H1 (cell line): ENCODE measurements at regions not wholly inside any gene's neighbourhood (a gene's known extent, or its start where the extent isn't known, plus 50 kb on each side); places are given as distances from the start of the nearest gene placed in this dataset.

Experiments used
- CTCF ChIA-PET: fragments of 300-600 bp; sonication (Branson Sonifier 250); formaldehyde crosslinking; loops from one replicate; lab custom pipeline; 2021; ENCODE audit not compliant: partially characterized antibody; lab: Charles Lee
- POLR2A ChIA-PET: fragments of 300-600 bp; sonication (Branson Sonifier 250); formaldehyde crosslinking; loops from one replicate; lab custom pipeline; 2021; ENCODE audit warnings: inconsistent platforms; ENCODE audit not compliant: partially characterized antibody; lab: Charles Lee
- DNase-seq, 2 experiments: peaks; one replicate each; pipeline versions ENCODE4 v3.0.0 to v3.0.0-alpha.2; 2010 to 2022; ENCODE audit warnings: low spot score in 2 of 2, low read depth in 1 of 2, mixed read lengths in 1 of 2
- FAIRE-seq: peaks from 2 replicates; lab custom pipeline; 2011; peaks lifted over from hg19 to GRCh38; lab: Jason Lieb, UNC
- H2AFZ ChIP-seq: 2 replicates; pipeline ENCODE4 v1.8.1; 2012; ENCODE audit warnings: low read length, inconsistent platforms
- H2AK5ac ChIP-seq: 2 replicates; pipeline ENCODE4 v1.6.1; 2013; ENCODE audit warnings: low read depth, low read length
- H2BK120ac ChIP-seq: replicated peaks from 2 replicates; pipeline ENCODE3; 2013; ENCODE audit warnings: low read depth, low read length, inconsistent platforms
- H2BK12ac ChIP-seq: 2 replicates; pipeline ENCODE4 v1.6.1; 2013; ENCODE audit warnings: low read depth, low read length
- H2BK15ac ChIP-seq: 2 replicates; pipeline ENCODE4 v1.6.1; 2013; ENCODE audit warnings: low read length
- H2BK20ac ChIP-seq: 2 replicates; pipeline ENCODE4 v1.6.1; 2013; ENCODE audit warnings: low read length
- H2BK5ac ChIP-seq: 2 replicates; pipeline ENCODE4 v1.6.1; 2013; ENCODE audit warnings: low read depth, low read length
- H3K14ac ChIP-seq: 2 replicates; pipeline ENCODE4 v1.6.1; 2013; ENCODE audit warnings: inconsistent platforms; ENCODE audit not compliant: insufficient read length
- H3K18ac ChIP-seq: 2 replicates; pipeline ENCODE4 v1.6.1; 2013; ENCODE audit warnings: low read length; ENCODE audit errors: extremely low read depth
- H3K23ac ChIP-seq: 2 replicates; pipeline ENCODE4 v1.6.1; 2013; ENCODE audit warnings: inconsistent platforms; ENCODE audit not compliant: insufficient read length
- H3K23me2 ChIP-seq: 2 replicates; pipeline ENCODE4 v1.6.1; 2013; ENCODE audit warnings: low read depth, low read length
- H3K27ac ChIP-seq: 2 replicates; pipeline ENCODE4 v1.6.1; 2011; ENCODE audit warnings: low read depth, low read length, inconsistent platforms
- H3K27me3 ChIP-seq, 4 experiments: replicated peaks in 1 of 4; 1 replicate in 1 of 4; 2 replicates in 3 of 4; pipeline versions ENCODE4 v1.6.1 to v1.8.1; 2011 to 2013; ENCODE audit warnings: low read length in 3 of 4, mild to moderate bottlenecking in 3 of 4, inconsistent platforms in 2 of 4, mixed read lengths in 2 of 4, moderate library complexity in 1 of 4; ENCODE audit not compliant: control insufficient read depth in 3 of 4, insufficient read depth in 3 of 4; ENCODE audit errors: extremely low read depth in 1 of 4
- H3K36me3 ChIP-seq, 4 experiments: 2 replicates each; pipeline versions ENCODE4 v1.6.1 to v1.8.1; 2011 to 2013; ENCODE audit warnings: mild to moderate bottlenecking in 4 of 4, low read length in 3 of 4, moderate library complexity in 2 of 4, control low read depth in 1 of 4, inconsistent platforms in 1 of 4; ENCODE audit not compliant: insufficient read depth in 4 of 4, control insufficient read depth in 2 of 4
- H3K4ac ChIP-seq: replicated peaks from 2 replicates; pipeline ENCODE3; 2013; ENCODE audit warnings: low read length, low read depth, mixed read lengths, inconsistent platforms; ENCODE audit not compliant: insufficient read length
- H3K4me1 ChIP-seq, 4 experiments: replicated peaks in 1 of 4; 1 replicate in 1 of 4; 2 replicates in 3 of 4; pipeline versions ENCODE4 v1.6.1 to v1.8.1; 2011 to 2013; ENCODE audit warnings: low read length in 3 of 4, inconsistent platforms in 2 of 4, mixed read lengths in 1 of 4; ENCODE audit not compliant: insufficient read depth in 4 of 4, control insufficient read depth in 3 of 4
- H3K4me2 ChIP-seq, 2 experiments: 2 replicates each; pipeline versions ENCODE4 v1.6.1 to v1.8.1; 2011 to 2013; ENCODE audit warnings: low read depth in 2 of 2, low read length in 2 of 2, control low read depth in 1 of 2, inconsistent platforms in 1 of 2, mild to moderate bottlenecking in 1 of 2; ENCODE audit not compliant: insufficient read depth in 1 of 2
- H3K4me3 ChIP-seq, 4 experiments: fragments of 200-600, 300-600 bp in 1 of 4; sonication (generic), shearing (Covaris generic), sonication (Bioruptor Twin) in 1 of 4; 2 replicates each; pipeline versions ENCODE4 v1.5.1 to v1.8.1; 2011 to 2016; ENCODE audit warnings: low read length in 4 of 4, low read depth in 3 of 4, control low read depth in 2 of 4, inconsistent platforms in 2 of 4, mild to moderate bottlenecking in 2 of 4, mixed read lengths in 1 of 4, moderate library complexity in 1 of 4; ENCODE audit not compliant: insufficient read depth in 2 of 4; ENCODE audit errors: extremely low read depth in 1 of 4
- H3K56ac ChIP-seq: replicated peaks from 2 replicates; pipeline ENCODE3; 2013; ENCODE audit warnings: low read depth, mild to moderate bottlenecking, mixed read lengths, low read length, inconsistent platforms; ENCODE audit not compliant: insufficient read length
- H3K79me1 ChIP-seq: 2 replicates; pipeline ENCODE4 v1.6.1; 2013; ENCODE audit warnings: low read depth, low read length, control low read depth
- H3K79me2 ChIP-seq, 2 experiments: 2 replicates each; pipeline versions ENCODE4 v1.6.1 to v1.8.1; 2012 to 2013; ENCODE audit warnings: low read length in 2 of 2, mild to moderate bottlenecking in 2 of 2, inconsistent platforms in 1 of 2; ENCODE audit not compliant: insufficient read depth in 2 of 2, control insufficient read depth in 1 of 2
- H3K9ac ChIP-seq, 4 experiments: replicated peaks in 1 of 4; 1 replicate in 1 of 4; 2 replicates in 3 of 4; pipeline versions ENCODE4 v1.6.1 to v1.8.1; 2011 to 2013; ENCODE audit warnings: low read depth in 3 of 4, low read length in 3 of 4, control low read depth in 2 of 4, mild to moderate bottlenecking in 2 of 4, moderate library complexity in 2 of 4, inconsistent platforms in 1 of 4; ENCODE audit errors: extremely low read depth in 1 of 4
- H3K9me3 ChIP-seq, 2 experiments: 2 replicates each; pipeline versions ENCODE4 v1.6.1 to v1.8.1; 2012 to 2013; ENCODE audit warnings: mild to moderate bottlenecking in 2 of 2, moderate library complexity in 2 of 2, control low read depth in 1 of 2, inconsistent platforms in 1 of 2, low read depth in 1 of 2, low read length in 1 of 2, mixed read lengths in 1 of 2; ENCODE audit not compliant: insufficient read depth in 2 of 2
- H4K20me1 ChIP-seq, 2 experiments: replicated peaks in 1 of 2; 2 replicates each; pipeline versions ENCODE3 to v1.8.1; 2011 to 2013; ENCODE audit warnings: inconsistent platforms in 2 of 2, low read length in 2 of 2, mild to moderate bottlenecking in 1 of 2; ENCODE audit not compliant: insufficient read depth in 2 of 2, control insufficient read depth in 1 of 2
- H4K5ac ChIP-seq: 2 replicates; pipeline ENCODE4 v1.6.1; 2013; ENCODE audit warnings: low read length, low read depth, mixed read lengths, inconsistent platforms; ENCODE audit not compliant: insufficient read length
- H4K8ac ChIP-seq: 2 replicates; pipeline ENCODE4 v1.8.0; 2013; ENCODE audit warnings: mild to moderate bottlenecking, moderate library complexity, low read length, inconsistent platforms; ENCODE audit not compliant: insufficient read depth; ENCODE audit errors: extremely low read depth
- H4K91ac ChIP-seq: replicated peaks from 2 replicates; pipeline ENCODE3; 2013; ENCODE audit warnings: low read length, mixed read lengths, inconsistent platforms; ENCODE audit not compliant: insufficient read length
- RXRA ChIP-seq: IDR thresholded peaks from 2 replicates; pipeline ENCODE4 v1.6.1; 2011; ENCODE audit warnings: low read depth, mild to moderate bottlenecking, low read length, moderate library complexity; ENCODE audit not compliant: insufficient read depth
- WGBS, 2 experiments: shearing (Covaris generic) in 1 of 2; methylation state at CpG; one replicate each; pipeline versions ENCODE4 v1.1.6 to v1.1.7; 2013 to 2015; ENCODE audit warnings: low lambda C conversion rate in 2 of 2, mixed read lengths in 2 of 2, inconsistent platforms in 1 of 2, low coverage in 1 of 2, missing lambda C conversion rate in 1 of 2; ENCODE audit not compliant: insufficient replicate concordance in 2 of 2, insufficient coverage in 1 of 2, insufficient read length in 1 of 2; ENCODE audit errors: extremely low coverage in 1 of 2, missing lambda C conversion rate in 1 of 2; 5-methylcytosine and 5-hydroxymethylcytosine counted together

- no peaks in the 10 kb centered on the region; a peak in 1 of 7 replicates for H3K27me3 ChIP-seq
- no peak for TF ChIP-seq RXRA
- H4K5ac ChIP-seq: no peak overlapping the region
- H2BK20ac ChIP-seq: no peak overlapping the region
- 84% methylated on average over 11 of the region's 11 CpGs; no CpG with 5 or more reads in 1 of the 2 experiments for WGBS, 2 experiments
- peaks cover 0 to 13% (median 7%) of the 10 kb centered on the region in 4 experiments; a peak in 5 of 7 replicates for H3K4me1 ChIP-seq
- no peaks in the 10 kb centered on the region for H3K79me2 ChIP-seq
- no peak overlapping the region for H2BK5ac ChIP-seq
- FAIRE-seq (no peak), DNase-seq (no peak)
- H2BK120ac ChIP-seq: no peak overlapping the region
- no peak overlapping the region for H2AK5ac ChIP-seq
- no peak overlapping the region for H4K8ac ChIP-seq
- POLR2A ChIA-PET: no interaction called here
- no peaks in the 10 kb centered on the region for H3K79me1 ChIP-seq
- no peak overlapping the region for H3K27ac ChIP-seq
- no peak overlapping the region for H2BK15ac ChIP-seq
- H3K18ac ChIP-seq: no peak overlapping the region
- H4K91ac ChIP-seq: no peak overlapping the region
- no peak overlapping the region for H3K4me2 ChIP-seq
- no peak overlapping the region for H3K14ac ChIP-seq
- no peak overlapping the region for H2AFZ ChIP-seq
- H3K4me3 ChIP-seq: no peak overlapping the region
- no peak overlapping the region for H3K23ac ChIP-seq
- no peaks in the 10 kb centered on the region for H3K9me3 ChIP-seq
- H3K23me2 ChIP-seq: no peaks in the 10 kb centered on the region
- H3K9ac ChIP-seq: no peak overlapping the region
- H4K20me1 ChIP-seq: no peaks in the 10 kb centered on the region
- no peak overlapping the region for H3K4ac ChIP-seq
- no peak overlapping the region for H2BK12ac ChIP-seq
- H3K56ac ChIP-seq: no peak overlapping the region
- CTCF ChIA-PET: interaction anchor here (0.6 to 1.4 kb wide), 5 partner anchors 79 to 158 kb away, joined by 3 to 5 read pairs (median 3); no protein-coding TSS in a partner anchor
- H3K36me3 ChIP-seq: no peaks in the 10 kb centered on the region
Measured at GRCh38 chr22:49147171-49147570, 680.5 kb downstream of the BRD1 start.
